DND-41 (cell line): ENCODE measurements at regions not wholly inside any gene's neighbourhood (a gene's known extent, or its start where the extent isn't known, plus 50 kb on each side); places are given as distances from the start of the nearest gene placed in this dataset.

Experiments
- ATAC-seq: fragments of 200-7000 bp; cut with Tn5 transposase; 3 replicates; pipeline ENCODE4 v1.9.1; 2021; ENCODE audit warnings: low read depth; ENCODE audit not compliant: insufficient read depth
- DNase-seq: peaks from one replicate; pipeline ENCODE4 v3.0.0-alpha.2; 2020
- H2AFZ ChIP-seq: 2 replicates; pipeline ENCODE4 v1.6.0; 2012; ENCODE audit warnings: low read depth, low read length
- H3K27ac ChIP-seq: 2 replicates; pipeline ENCODE4 v1.5.1; 2012; ENCODE audit warnings: low read length, inconsistent platforms
- H3K27me3 ChIP-seq: fragments of 200-600 bp; sonication (generic); 2 replicates; pipeline ENCODE4 v1.6.0; 2012; ENCODE audit warnings: low read length, mild to moderate bottlenecking, inconsistent platforms; ENCODE audit not compliant: insufficient read depth, poor library complexity
- H3K36me3 ChIP-seq: 2 replicates; pipeline ENCODE4 v1.5.1; 2012; ENCODE audit warnings: low read length, inconsistent platforms; ENCODE audit not compliant: insufficient read depth
- H3K4me1 ChIP-seq: 2 replicates; pipeline ENCODE4 v1.5.1; 2012; ENCODE audit warnings: mild to moderate bottlenecking, low read length; ENCODE audit not compliant: insufficient read depth
- H3K4me2 ChIP-seq: 2 replicates; pipeline ENCODE4 v1.6.0; 2012; ENCODE audit warnings: mild to moderate bottlenecking, moderate library complexity, low read length, inconsistent platforms; ENCODE audit not compliant: insufficient read depth
- H3K4me3 ChIP-seq, 2 experiments: fragments of 200-600 bp in 1 of 2; shearing (Covaris generic) in 1 of 2; 2 replicates each; pipeline ENCODE4 v1.5.1; 2012 to 2016; ENCODE audit warnings: inconsistent platforms in 2 of 2, low read length in 2 of 2, mild to moderate bottlenecking in 2 of 2, low read depth in 1 of 2, moderate library complexity in 1 of 2
- H3K79me2 ChIP-seq: 2 replicates; pipeline ENCODE4 v1.6.0; 2012; ENCODE audit warnings: low read length, inconsistent platforms; ENCODE audit not compliant: insufficient read depth
- H3K9ac ChIP-seq: 2 replicates; pipeline ENCODE4 v1.6.0; 2012; ENCODE audit warnings: low read depth, mild to moderate bottlenecking, inconsistent platforms, low read length, moderate library complexity
- H3K9me3 ChIP-seq: 2 replicates; pipeline ENCODE4 v1.5.1; 2012; ENCODE audit warnings: low read length, moderate library complexity, mild to moderate bottlenecking, inconsistent platforms; ENCODE audit not compliant: insufficient read depth, severe bottlenecking
- H4K20me1 ChIP-seq: 2 replicates; pipeline ENCODE4 v1.6.0; 2012; ENCODE audit warnings: low read length; ENCODE audit not compliant: insufficient read depth
- EZH2 ChIP-seq: IDR thresholded peaks from 3 replicates; pipeline ENCODE4 v1.6.1; 2012; ENCODE audit warnings: borderline replicate concordance, low read depth, mild to moderate bottlenecking, moderate library complexity, low read length, inconsistent platforms; ENCODE audit not compliant: severe bottlenecking
- TF ChIP-seq, protein P1 (sequence below): IDR thresholded peaks from 2 replicates; pipeline ENCODE4 v1.5.1; 2012; ENCODE audit warnings: borderline replicate concordance, low read length, moderate library complexity, mild to moderate bottlenecking; ENCODE audit not compliant: poor library complexity, severe bottlenecking; ENCODE audit errors: extremely low read depth

- Histone ChIP-seq H3K4me3 (no peak overlapping the region), H3K79me2 (no peaks in the 10 kb centered on the region), H3K27me3 (peaks cover 3% of the 10 kb centered on the region), H2AFZ (no peak overlapping the region), H4K20me1 (no peaks in the 10 kb centered on the region), H3K9ac (no peak overlapping the region), H3K4me2 (no peak overlapping the region), H3K27ac (no peak overlapping the region), H3K9me3 (no peaks in the 10 kb centered on the region), H3K36me3 (no peaks in the 10 kb centered on the region), H3K4me1 (no peaks in the 10 kb centered on the region)
- no peak for ATAC-seq
- TF ChIP-seq EZH2, result no peak
- TF ChIP-seq, protein P1, sequence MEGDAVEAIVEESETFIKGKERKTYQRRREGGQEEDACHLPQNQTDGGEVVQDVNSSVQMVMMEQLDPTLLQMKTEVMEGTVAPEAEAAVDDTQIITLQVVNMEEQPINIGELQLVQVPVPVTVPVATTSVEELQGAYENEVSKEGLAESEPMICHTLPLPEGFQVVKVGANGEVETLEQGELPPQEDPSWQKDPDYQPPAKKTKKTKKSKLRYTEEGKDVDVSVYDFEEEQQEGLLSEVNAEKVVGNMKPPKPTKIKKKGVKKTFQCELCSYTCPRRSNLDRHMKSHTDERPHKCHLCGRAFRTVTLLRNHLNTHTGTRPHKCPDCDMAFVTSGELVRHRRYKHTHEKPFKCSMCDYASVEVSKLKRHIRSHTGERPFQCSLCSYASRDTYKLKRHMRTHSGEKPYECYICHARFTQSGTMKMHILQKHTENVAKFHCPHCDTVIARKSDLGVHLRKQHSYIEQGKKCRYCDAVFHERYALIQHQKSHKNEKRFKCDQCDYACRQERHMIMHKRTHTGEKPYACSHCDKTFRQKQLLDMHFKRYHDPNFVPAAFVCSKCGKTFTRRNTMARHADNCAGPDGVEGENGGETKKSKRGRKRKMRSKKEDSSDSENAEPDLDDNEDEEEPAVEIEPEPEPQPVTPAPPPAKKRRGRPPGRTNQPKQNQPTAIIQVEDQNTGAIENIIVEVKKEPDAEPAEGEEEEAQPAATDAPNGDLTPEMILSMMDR, result no peak
- no peak for DNase-seq
Measured at GRCh38 chr5:74956278-74956677, 90.1 kb upstream of the FAM169A start.

GRCh38 chr5:74954919-74955318 lies 88.7 kb upstream of the FAM169A start:
- TF ChIP-seq, protein P1, result no peak
- no peak for TF ChIP-seq EZH2
- no peaks in the 10 kb centered on the region for H3K36me3 ChIP-seq
- no peaks in the 10 kb centered on the region for H4K20me1 ChIP-seq
- H3K4me1 ChIP-seq, result no peaks in the 10 kb centered on the region
- DNase-seq (no peak), ATAC-seq (no peak)
- H3K9ac ChIP-seq, result no peak overlapping the region
- H3K27ac ChIP-seq, result no peak overlapping the region
- H2AFZ ChIP-seq, result no peak overlapping the region
- H3K27me3 ChIP-seq, result peaks cover 3% of the 10 kb centered on the region
- H3K79me2 ChIP-seq, result no peaks in the 10 kb centered on the region
- no peaks in the 10 kb centered on the region for H3K9me3 ChIP-seq
- H3K4me3 ChIP-seq, result no peak overlapping the region
- no peak overlapping the region for H3K4me2 ChIP-seq

DNA sequence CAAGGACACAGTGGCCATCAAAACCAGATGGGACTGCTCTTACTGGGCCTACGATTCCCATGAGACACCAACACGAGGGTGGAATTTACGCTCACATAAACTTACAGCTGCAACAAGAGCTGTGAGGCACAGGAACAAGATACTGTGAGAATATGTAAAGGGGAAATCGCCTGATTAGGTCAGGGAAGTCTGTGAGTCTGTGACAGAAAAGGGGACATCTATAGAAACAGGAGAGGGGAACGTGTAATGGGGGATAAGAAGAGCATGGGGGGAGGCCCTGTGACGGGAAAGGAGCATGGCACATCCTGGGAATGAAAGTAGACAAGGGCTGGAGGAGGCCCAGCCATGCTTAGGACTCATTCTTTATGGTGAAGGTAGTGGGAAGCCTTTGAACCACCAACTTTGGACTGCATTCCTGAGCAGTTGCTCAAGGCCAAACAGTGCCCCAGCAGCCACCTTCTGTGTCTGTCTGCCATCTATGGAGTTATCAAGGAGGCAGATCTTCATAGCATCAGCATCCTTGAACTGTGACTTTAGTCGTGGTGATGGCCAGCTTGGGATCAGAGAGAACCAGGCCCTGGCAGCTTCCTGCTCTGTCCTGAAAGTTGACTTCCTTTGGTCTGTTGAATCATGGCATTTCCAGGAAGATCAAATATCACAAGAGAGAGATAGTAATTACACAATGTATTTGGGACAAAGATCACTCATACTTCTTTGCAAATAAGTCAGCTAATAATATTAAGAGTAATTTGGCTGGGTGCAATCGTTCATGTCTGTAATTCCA lies 87.9 kb upstream of the FAM169A start:
- Histone ChIP-seq H3K4me2 (no peak overlapping the region), H3K27me3 (peaks cover 3% of the 10 kb centered on the region), H2AFZ (no peak overlapping the region), H3K27ac (no peak overlapping the region), H3K4me1 (no peaks in the 10 kb centered on the region), H3K9ac (no peak overlapping the region), H4K20me1 (no peaks in the 10 kb centered on the region), H3K4me3 (no peak overlapping the region), H3K9me3 (no peaks in the 10 kb centered on the region), H3K36me3 (no peaks in the 10 kb centered on the region), H3K79me2 (no peaks in the 10 kb centered on the region)
- ATAC-seq, result no peak
- DNase-seq, result no peak
- TF ChIP-seq, protein P1, result no peak
- TF ChIP-seq EZH2, result no peak
